Osteocyte (in vitro differentiated cells): ENCODE measurements at regions not wholly inside any gene's neighbourhood (a gene's known extent, or its start where the extent isn't known, plus 50 kb on each side); places are given as distances from the start of the nearest gene placed in this dataset.

Experiments used
- DNase-seq: peaks from one replicate; pipeline ENCODE4 v3.0.0; 2021; ENCODE audit warnings: mixed read lengths; ENCODE audit not compliant: unreplicated experiment; ENCODE audit errors: extremely low spot score
- H3K27ac Mint-ChIP-seq: one replicate; pipeline ENCODE4 v1.8.0; 2021; ENCODE audit warnings: mild to moderate bottlenecking, mixed read lengths; ENCODE audit not compliant: unreplicated experiment
- H3K27me3 Mint-ChIP-seq: one replicate; pipeline ENCODE4 v1.8.0; 2021; ENCODE audit warnings: mixed read lengths; ENCODE audit not compliant: unreplicated experiment
- H3K36me3 Mint-ChIP-seq: one replicate; pipeline ENCODE4 v1.8.0; 2021; ENCODE audit warnings: mixed read lengths; ENCODE audit not compliant: unreplicated experiment
- H3K4me1 Mint-ChIP-seq: one replicate; pipeline ENCODE4 v1.8.0; 2021; ENCODE audit warnings: mixed read lengths; ENCODE audit not compliant: unreplicated experiment
- H3K4me3 Mint-ChIP-seq: one replicate; pipeline ENCODE4 v1.8.0; 2021; ENCODE audit warnings: mild to moderate bottlenecking, moderate library complexity, mixed read lengths; ENCODE audit not compliant: unreplicated experiment
- H3K9me3 Mint-ChIP-seq: one replicate; pipeline ENCODE4 v1.8.0; 2021; ENCODE audit warnings: mixed read lengths; ENCODE audit not compliant: unreplicated experiment
- CTCF ChIP-seq: fragments of 200-600 bp; sonication (generic); IDR thresholded peaks from 2 replicates; pipeline ENCODE4 v1.5.0; 2021; ENCODE audit warnings: antibody characterized with exemption, mild to moderate bottlenecking, moderate library complexity

- no peaks in the 10 kb centered on the region for H3K4me1 Mint-ChIP-seq
- DNase-seq = no peak
- H3K27me3 Mint-ChIP-seq = no peaks in the 10 kb centered on the region
- no peak overlapping the region for H3K4me3 Mint-ChIP-seq
- no peaks in the 10 kb centered on the region for H3K36me3 Mint-ChIP-seq
- H3K27ac Mint-ChIP-seq = no peak overlapping the region
- no peak for TF ChIP-seq CTCF
- no peaks in the 10 kb centered on the region for H3K9me3 Mint-ChIP-seq
Observed at GRCh38 chr10:25738776-25739175, 195.3 kb upstream of the MYO3A start.

- no peak for TF ChIP-seq CTCF
- Mint-ChIP-seq H3K27ac (no peak overlapping the region), H3K4me1 (no peaks in the 10 kb centered on the region), H3K27me3 (no peaks in the 10 kb centered on the region), H3K9me3 (no peaks in the 10 kb centered on the region), H3K4me3 (no peak overlapping the region), H3K36me3 (no peaks in the 10 kb centered on the region)
- DNase-seq = no peak
Observed at GRCh38 chr10:25743832-25744231, 190.2 kb upstream of the MYO3A start.

GRCh38 chr10:25744574-25744973 lies 189.5 kb upstream of the MYO3A start:
- no peaks in the 10 kb centered on the region for H3K36me3 Mint-ChIP-seq
- H3K27me3 Mint-ChIP-seq = no peaks in the 10 kb centered on the region
- TF ChIP-seq CTCF = no peak
- no peak overlapping the region for H3K27ac Mint-ChIP-seq
- no peaks in the 10 kb centered on the region for H3K9me3 Mint-ChIP-seq
- H3K4me3 Mint-ChIP-seq = no peak overlapping the region
- DNase-seq = no peak
- H3K4me1 Mint-ChIP-seq = no peaks in the 10 kb centered on the region

GRCh38 chr10:25745976-25746375 lies 188.1 kb upstream of the MYO3A start:
- H3K4me1 Mint-ChIP-seq = no peaks in the 10 kb centered on the region

GRCh38 chr10:25747084-25747483 lies 186.9 kb upstream of the MYO3A start:
- Mint-ChIP-seq H3K4me1 (no peaks in the 10 kb centered on the region), H3K27ac (no peak overlapping the region), H3K27me3 (no peaks in the 10 kb centered on the region), H3K4me3 (no peak overlapping the region), H3K9me3 (no peaks in the 10 kb centered on the region), H3K36me3 (no peaks in the 10 kb centered on the region)
- no peak for DNase-seq
- TF ChIP-seq CTCF = no peak

More at GRCh38 chr10:25745976-25746375, 188.1 kb upstream of the MYO3A start:
- TF ChIP-seq CTCF = no peak
- DNase-seq = no peak
- no peaks in the 10 kb centered on the region for H3K36me3 Mint-ChIP-seq
- no peak overlapping the region for H3K4me3 Mint-ChIP-seq
- no peaks in the 10 kb centered on the region for H3K9me3 Mint-ChIP-seq
- no peaks in the 10 kb centered on the region for H3K27me3 Mint-ChIP-seq
- no peak overlapping the region for H3K27ac Mint-ChIP-seq
